Ishikawa (cell line): ENCODE measurements at regions not wholly inside any gene's neighbourhood (a gene's known extent, or its start where the extent isn't known, plus 50 kb on each side); places are given as distances from the start of the nearest gene placed in this dataset.

ENCODE experiments used
- CEBPB ChIP-seq: IDR thresholded peaks from 2 replicates; pipeline ENCODE4 v1.6.1; 2012
- CREB1 ChIP-seq: IDR thresholded peaks from 2 replicates; pipeline ENCODE4 v1.6.1; 2012; ENCODE audit warnings: low read depth
- EGR1 ChIP-seq: IDR thresholded peaks from 2 replicates; pipeline ENCODE4 v1.6.1; 2012
- EP300 ChIP-seq: IDR thresholded peaks from 2 replicates; pipeline ENCODE4 v1.6.1; 2012; ENCODE audit warnings: borderline replicate concordance
- FOXM1 ChIP-seq: IDR thresholded peaks from 2 replicates; pipeline ENCODE4 v1.6.1; 2012; ENCODE audit warnings: low read depth, borderline replicate concordance
- MAX ChIP-seq: IDR thresholded peaks from 2 replicates; pipeline ENCODE4 v1.6.1; 2012
- NFIC ChIP-seq: IDR thresholded peaks from 2 replicates; pipeline ENCODE4 v1.6.1; 2012
- RAD21 ChIP-seq: IDR thresholded peaks from 2 replicates; pipeline ENCODE4 v1.6.1; 2012; ENCODE audit warnings: low read depth
- REST ChIP-seq: IDR thresholded peaks from 2 replicates; pipeline ENCODE4 v1.6.1; 2012; ENCODE audit warnings: low read depth, mild to moderate bottlenecking
- TAF1 ChIP-seq: IDR thresholded peaks from 2 replicates; pipeline ENCODE4 v1.6.1; 2012; ENCODE audit warnings: low read depth, mild to moderate bottlenecking
- TCF12 ChIP-seq: IDR thresholded peaks from 2 replicates; pipeline ENCODE4 v1.6.1; 2012; ENCODE audit warnings: low read depth
- TEAD4 ChIP-seq: IDR thresholded peaks from 2 replicates; pipeline ENCODE4 v1.6.1; 2012
- YY1 ChIP-seq: IDR thresholded peaks from 2 replicates; pipeline ENCODE4 v1.6.1; 2012; ENCODE audit warnings: low read depth
- ZBTB7A ChIP-seq: IDR thresholded peaks from 2 replicates; pipeline ENCODE4 v1.6.1; 2012; ENCODE audit warnings: low read depth
- TF ChIP-seq, protein P1 (sequence below): IDR thresholded peaks from 2 replicates; pipeline ENCODE4 v1.6.1; 2012

DNA sequence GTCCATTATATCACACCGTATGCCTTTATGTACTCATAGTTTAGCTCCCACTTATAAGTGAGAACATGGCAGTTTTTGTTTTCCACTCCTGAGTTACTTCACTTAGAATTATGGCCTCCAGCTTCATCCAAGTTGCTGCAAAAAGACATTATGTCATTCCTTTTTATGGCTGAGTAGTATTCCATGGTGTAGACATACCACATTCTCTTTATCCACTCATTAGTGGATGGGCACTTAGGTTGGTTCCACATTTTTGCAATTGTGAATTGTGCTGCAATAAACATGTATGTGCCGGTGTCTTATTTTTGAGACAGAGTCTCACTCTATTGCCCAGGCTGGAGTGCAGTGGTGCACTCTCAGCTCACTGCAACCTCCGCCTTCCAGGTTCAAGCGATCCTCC, 74.1 kb upstream of the IQSEC1 start:
- no peak for TF ChIP-seq YY1
- TF ChIP-seq EGR1: no peak
- TF ChIP-seq NFIC: no peak
- TF ChIP-seq ZBTB7A: no peak
- TF ChIP-seq TEAD4: no peak
- no peak for TF ChIP-seq EP300
- TF ChIP-seq RAD21: no peak
- no peak for TF ChIP-seq REST
- TF ChIP-seq MAX: no peak

GRCh38 chr3:13146643-13147143, 73.5 kb upstream of the IQSEC1 start:
- TF ChIP-seq REST (no peak), FOXM1 (no peak), EP300 (no peak), TCF12 (no peak), CEBPB (no peak)
- TF ChIP-seq, protein P1, sequence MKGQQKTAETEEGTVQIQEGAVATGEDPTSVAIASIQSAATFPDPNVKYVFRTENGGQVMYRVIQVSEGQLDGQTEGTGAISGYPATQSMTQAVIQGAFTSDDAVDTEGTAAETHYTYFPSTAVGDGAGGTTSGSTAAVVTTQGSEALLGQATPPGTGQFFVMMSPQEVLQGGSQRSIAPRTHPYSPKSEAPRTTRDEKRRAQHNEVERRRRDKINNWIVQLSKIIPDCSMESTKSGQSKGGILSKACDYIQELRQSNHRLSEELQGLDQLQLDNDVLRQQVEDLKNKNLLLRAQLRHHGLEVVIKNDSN: no peak

DNA sequence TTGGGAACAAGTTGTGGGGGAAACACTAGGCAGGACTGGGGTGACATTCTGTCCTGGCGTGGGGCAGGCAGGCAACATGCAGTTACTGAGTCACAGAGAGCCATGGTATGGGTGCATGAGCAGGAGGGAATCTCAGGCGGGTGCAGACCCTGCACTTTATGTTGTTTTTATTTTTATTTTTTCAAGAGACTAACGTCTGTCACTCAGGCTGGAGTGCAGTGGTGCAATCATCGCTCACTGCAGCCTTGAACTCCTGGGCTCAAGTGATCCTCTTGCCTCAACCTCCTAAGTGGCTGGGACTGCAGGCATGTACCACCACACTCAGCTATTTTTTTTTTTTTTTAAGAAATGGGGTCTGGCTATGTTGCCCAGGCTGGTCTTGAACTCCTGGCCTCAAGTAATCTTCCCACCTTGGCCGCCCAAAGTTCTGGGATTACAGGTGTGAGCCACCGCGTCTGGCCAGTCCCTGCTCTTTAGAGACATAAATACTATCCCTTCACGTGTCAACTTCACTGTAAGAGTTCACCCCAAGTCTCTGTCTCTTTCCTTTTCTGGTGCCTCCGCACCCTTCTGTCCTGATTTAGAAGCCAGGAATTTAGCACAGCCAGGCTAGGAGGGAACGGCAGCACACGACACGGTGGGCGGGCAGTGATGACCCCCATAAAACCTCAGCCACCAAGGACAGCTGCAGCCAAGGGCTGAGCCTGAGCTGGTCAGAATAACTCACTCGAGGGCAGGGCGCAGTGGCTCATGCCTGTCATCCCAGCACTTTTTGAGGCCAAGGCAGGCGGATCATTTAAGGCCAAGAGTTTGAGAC, 72.8 kb upstream of the IQSEC1 start:
- TF ChIP-seq RAD21 (no peak), REST (peak; percentile 32; the same call in 1 of the 2 replicates)

- TF ChIP-seq RAD21 (peak; percentile 50), CEBPB (no peak), FOXM1 (no peak)
Observed at GRCh38 chr3:13145131-13145825, 72.0 kb upstream of the IQSEC1 start.

- TF ChIP-seq CEBPB (no peak), EGR1 (no peak), CREB1 (no peak), MAX (no peak), RAD21 (no peak), NFIC (no peak), TCF12 (no peak), ZBTB7A (no peak), FOXM1 (no peak), YY1 (no peak), TAF1 (no peak)
- TF ChIP-seq, protein P1: no peak
Observed at GRCh38 chr3:13144163-13145023, 71.2 kb upstream of the IQSEC1 start.
